HG02973 (cell line): ENCODE measurements at regions not wholly inside any gene's neighbourhood (a gene's known extent, or its start where the extent isn't known, plus 50 kb on each side); places are given as distances from the start of the nearest gene placed in this dataset.
"Not testable (repeated sequence)": the region's sequence is repeated elsewhere in the genome, so short reads cannot be mapped to it uniquely, and the experiment has no call there.

Experiments used
- ATAC-seq: cut with Tn5 transposase; IDR thresholded peaks from one replicate; pipeline ENCODE4 v1.9.1; 2021; ENCODE audit warnings: moderate library complexity; ENCODE audit not compliant: unreplicated experiment

DNA sequence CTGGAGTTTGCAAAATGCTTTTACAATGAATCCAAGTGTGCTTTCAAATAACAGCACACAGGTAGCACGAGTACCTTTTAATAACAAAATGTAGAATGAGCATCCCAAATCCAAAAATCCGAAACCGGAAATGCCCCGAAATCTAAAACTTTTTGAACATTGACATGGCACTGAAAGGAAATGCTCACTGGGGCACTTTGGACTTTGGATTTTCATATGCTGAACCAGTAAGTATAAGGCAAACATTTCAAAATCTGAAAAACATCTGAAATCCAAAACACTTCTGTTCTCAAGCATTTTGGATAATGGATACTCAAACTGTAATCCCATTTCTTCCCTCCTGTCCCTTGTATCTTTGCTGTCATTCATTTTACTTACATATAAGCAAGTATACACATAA, 50.1 kb downstream of the GCNT4 start:
- no peak for ATAC-seq

DNA sequence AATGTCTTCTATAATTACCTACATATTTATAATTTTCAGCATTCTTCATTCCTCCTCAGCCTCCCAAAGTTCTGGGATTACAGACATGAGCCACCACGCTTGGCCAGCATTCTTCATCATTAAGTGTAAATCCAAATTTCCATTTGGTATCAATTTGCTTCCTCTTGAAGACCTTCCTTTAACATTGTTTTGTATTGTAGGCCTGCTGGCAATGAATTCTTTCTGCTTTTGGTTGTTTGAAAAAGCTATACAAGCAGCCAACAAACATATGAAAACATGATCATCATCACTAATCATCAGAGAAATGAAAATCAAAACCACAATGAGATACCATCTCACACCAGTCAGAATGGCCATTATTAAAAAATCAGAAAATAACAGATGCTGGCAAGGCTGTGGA, 56.4 kb downstream of the GCNT4 start:
- ATAC-seq: no peak

- no peak for ATAC-seq
Measured at GRCh38 chr5:74994826-74995225, 57.5 kb downstream of the GCNT4 start.

GRCh38 chr5:74993743-74994142, 58.6 kb downstream of the GCNT4 start:
- no peak for ATAC-seq

DNA sequence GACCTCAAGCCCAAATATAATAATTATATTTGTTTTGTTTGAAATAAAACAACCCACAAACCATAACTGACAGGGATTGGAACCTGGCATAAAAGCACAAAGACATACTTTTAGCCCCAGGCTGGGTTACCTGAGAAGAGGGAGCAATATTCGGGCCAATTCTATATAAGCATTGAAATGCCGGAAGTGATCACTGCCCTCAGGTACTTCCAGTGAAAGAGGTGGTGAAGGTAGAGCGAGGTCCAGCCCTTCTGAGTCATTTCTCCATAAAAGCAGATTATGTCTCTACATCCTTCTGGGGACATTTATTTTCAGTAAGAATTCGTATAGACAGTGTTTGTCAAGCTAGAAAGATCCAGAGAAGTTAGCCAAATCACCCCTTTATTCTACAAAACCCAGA, 59.6 kb downstream of the GCNT4 start:
- no peak for ATAC-seq

DNA sequence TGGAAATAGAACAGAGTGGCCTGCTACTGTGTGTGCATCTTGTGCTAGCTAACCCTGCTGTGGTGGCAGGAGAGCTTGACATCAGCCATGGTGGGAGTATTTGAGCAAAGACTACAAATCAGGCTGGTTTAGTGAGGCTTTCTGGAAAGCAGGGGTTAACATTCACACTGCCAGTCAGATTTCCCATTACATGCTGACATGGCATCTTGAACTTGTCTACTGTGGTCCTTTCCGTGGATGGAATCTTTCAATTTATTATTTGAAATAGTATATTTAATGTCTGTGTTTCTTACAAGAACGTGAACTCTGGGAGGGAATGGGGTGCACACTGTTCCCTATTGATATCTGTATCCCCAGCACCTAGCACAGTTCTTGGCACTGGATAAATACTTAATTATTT, 60.8 kb downstream of the GCNT4 start:
- no peak for ATAC-seq

GRCh38 chr5:74990194-74990593, 62.2 kb downstream of the GCNT4 start:
- no peak for ATAC-seq

DNA sequence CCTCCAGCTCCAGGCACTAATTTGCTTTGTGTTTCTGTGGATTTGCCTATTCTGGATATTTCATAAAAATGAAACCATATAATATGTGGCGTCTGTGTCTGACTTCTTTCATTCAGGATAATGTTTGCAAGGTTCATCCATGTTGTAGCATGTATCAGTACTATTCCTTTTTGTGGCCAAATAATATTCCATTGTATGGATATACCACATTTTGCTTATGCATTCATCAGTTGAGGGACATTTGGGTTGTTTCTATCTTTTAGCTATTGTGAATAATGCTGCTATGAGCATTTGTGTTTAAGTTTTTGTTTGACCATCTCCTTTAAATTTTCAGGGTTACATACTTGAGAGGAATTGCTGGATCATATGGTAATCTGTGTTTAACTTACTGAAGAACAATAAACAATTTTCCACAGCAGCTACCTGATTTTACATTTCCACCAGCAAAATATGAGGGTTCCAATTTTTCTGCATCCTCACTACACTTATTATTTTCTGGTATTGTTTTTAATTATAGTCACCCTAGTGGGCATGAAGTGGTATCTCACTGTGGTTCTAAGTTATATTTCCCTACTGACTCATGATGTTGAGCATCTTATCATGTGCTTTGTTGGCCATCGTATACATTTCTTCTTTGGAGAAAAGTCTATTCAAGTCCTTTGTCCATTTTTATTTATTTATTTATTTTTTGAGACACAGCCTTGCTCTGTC, 63.9 kb downstream of the GCNT4 start:
- no peak for ATAC-seq

DNA sequence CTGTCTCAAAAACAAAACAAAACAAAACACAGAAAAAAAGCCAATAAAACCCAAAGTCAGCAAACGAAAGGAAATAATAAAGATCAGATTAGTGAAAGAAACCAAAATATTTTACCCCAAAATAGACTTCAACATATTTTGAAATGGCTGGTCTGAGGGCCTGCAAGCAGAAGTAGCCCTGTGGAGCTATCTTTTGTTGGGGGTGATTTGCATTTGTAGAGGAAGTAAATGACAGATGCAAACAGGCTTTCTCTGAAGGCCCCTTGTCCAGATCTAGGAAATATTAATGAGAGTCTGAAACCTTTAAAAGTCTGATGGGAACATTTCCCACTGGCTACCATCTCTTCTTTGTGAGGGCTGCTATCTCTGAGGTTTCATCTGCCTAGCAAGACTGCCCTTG, 74.0 kb downstream of the GCNT4 start:
- no peak for ATAC-seq

- ATAC-seq: no peak
Measured at GRCh38 chr5:74977471-74977870, 74.9 kb downstream of the GCNT4 start.

- ATAC-seq: no peak
Measured at GRCh38 chr5:74976651-74977050, 75.7 kb downstream of the GCNT4 start.

- ATAC-seq: no peak
Measured at GRCh38 chr5:74975582-74975981, 76.8 kb downstream of the GCNT4 start.

DNA sequence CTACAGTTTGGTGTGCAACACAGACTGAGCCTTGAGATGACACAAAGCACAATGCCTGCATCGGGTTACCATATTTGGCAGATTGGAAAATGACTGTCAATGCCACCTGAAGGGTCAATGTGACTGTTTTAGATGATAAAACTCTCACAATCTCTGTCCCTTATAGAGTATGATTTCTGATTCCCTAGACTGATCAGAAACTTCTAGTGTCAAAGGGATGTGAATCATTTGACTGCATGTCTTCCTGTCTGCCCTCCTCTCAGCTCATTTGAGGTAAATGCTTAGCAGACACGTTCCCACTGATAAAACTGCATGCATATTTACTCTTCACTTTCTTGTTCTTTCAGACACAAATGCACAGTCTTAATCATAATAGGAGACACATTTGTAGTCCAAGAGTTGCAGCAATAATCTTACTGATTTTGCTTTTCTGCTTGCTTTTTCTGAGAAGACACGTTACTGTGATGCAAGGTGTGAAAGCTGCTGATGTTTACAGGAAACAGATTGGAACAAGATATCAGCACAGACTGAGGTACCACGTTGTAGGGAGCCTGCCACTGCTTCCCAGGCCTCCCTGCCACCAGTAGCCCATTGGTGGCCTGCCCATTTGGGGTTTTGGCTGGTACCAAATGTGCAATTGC, 77.8 kb downstream of the GCNT4 start:
- no peak for ATAC-seq

- no peak for ATAC-seq
Measured at GRCh38 chr5:74973694-74974093, 78.7 kb downstream of the GCNT4 start.

DNA sequence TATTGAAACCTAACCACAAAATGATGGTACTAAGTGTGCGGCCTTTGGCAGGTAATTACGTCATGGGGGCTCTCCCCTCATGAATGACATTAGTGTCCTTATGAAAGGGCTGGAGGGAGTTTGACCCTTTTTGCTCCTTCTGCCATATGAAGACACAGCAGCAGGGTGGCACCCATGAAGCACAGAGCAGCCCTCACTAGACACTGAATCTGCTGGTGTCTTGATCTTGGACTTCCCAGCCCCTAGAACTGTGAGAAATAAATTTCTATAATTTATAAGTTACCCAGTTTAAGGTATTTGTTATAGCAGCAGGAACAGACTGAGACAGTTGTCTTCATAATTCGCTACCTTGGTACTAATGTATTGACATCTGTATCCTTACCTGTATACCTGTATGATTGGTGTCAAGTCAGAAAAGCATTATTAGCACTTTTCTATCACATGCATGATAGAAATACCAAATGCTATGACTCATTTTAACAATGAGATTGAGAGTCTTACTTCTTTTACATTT, 80.4 kb downstream of the GCNT4 start:
- ATAC-seq: no peak

DNA sequence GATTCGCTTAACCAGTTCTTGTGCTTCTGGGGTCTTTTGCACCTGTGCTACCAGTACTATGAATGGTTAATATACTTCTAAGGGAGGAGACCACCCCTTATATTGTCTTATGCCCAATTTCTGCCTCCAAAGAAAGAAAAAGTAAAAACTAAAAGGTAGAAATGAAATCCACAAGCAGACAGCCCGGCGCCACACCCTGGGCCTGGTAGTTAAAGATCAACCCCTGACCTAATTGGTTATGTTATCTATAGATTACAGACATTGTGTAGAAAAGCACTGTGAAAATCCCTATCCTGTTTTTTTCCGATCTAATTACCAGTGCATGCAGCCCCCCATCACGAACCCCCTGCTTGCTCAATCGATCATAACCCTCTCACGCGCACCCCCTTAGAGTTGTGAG, 81.5 kb downstream of the GCNT4 start:
- not testable (repeated sequence) for ATAC-seq

DNA sequence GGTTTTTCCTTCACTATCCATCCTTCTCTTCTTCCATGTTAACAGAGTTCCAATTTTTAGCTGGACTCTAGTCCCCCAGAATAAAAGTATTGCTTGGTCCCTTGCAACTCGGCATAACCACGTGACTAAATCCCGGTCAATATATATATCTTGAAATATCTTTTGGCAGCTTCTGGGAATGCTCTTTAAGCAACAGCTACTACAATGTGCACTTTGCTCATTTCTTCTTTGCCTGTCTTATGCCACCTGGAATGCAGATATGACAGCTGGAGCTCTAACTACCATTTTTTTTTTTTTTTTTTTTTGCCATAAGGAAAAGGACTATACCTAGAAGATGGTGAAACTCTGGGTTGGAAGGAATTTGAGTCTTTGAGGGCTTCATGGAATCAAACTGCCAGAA, 82.6 kb downstream of the GCNT4 start:
- ATAC-seq: no peak

- no peak for ATAC-seq
Measured at GRCh38 chr5:74966141-74967026, 86.0 kb downstream of the GCNT4 start.

DNA sequence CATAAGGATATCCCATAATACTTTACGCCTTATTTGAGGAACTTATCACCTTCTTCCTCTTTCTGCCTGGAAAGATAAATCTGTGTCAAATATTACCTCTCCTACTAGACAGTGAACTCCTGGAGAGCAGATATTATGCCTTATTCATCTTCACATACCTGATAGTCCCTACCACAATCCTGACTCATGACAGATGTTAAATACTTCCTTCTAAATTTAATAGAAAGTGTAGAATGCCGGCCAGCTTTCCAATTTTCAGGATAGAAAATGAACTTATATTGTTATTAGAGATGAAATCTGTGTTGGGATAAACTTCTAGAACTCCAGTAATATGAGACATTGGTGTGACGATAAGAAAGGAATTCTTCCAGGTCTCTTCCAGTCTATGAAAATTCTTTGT, 89.0 kb downstream of the GCNT4 start:
- no peak for ATAC-seq

DNA sequence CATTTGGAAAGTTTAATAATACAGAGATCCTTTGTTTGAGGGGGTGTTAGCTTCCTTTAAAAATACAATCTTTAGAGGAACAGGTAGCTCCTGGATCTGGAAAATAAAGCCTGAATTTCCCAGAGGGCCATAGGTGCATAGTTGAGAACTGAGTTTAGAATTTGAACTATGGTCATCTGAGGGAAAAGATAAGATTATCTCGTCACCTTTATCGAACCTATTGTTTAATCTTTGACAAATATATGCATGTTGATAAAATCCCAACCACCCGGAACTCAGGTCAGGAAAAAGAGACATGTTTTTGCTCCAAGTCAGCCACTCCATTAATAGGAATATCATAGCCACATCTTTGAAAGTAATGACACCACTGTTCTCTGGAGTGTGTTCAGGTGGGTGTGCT, 91.7 kb upstream of the FAM169A start:
- no peak for ATAC-seq

DNA sequence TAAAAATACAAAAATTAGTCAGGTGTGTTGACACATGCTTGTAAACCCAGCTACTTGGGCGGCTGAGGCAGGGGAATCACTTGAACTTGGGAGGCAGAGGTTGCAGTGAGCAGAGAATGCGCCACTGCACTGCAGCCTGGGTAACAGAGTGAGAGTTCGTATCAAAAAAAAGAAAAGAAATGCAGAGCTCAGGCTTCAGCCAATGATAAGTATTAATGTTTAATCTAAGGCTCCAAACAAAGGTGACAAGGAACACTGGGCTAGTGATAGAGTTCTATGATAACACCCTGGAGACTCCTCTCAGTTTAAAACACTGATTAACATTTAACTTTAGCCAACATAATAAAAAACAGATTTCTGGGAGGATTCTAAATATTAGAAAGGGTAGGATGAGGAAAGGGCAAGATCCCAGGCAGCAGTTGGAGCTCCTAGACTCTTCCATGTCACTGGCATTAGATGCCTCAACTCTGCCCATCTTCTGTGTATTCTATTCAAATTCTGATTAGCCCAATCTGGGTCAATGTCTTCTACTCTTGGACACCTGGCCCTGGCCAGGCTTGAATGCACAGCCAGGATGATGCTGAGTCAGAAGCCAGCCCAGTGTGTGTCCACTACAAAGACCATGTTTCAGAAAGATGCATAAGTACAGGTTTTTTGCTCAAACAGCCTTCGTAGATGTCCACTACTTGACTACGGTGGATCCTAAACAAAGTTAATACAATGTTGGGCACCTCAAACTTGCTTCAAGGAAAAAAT, 91.0 kb upstream of the FAM169A start:
- no peak for ATAC-seq
